HG02973 (cell line): ENCODE measurements at regions not wholly inside any gene's neighbourhood (a gene's known extent, or its start where the extent isn't known, plus 50 kb on each side); places are given as distances from the start of the nearest gene placed in this dataset.

ENCODE experiments used
- ATAC-seq: cut with Tn5 transposase; IDR thresholded peaks from one replicate; pipeline ENCODE4 v1.9.1; 2021; ENCODE audit warnings: moderate library complexity; ENCODE audit not compliant: unreplicated experiment

GRCh38 chr1:58390091-58390490, 156.4 kb downstream of the OMA1 start:
- no peak for ATAC-seq

- no peak for ATAC-seq
Measured at GRCh38 chr1:58380345-58380744, 166.2 kb downstream of the OMA1 start.

- no peak for ATAC-seq
Measured at GRCh38 chr1:58367217-58367616, 179.3 kb downstream of the OMA1 start.

GRCh38 chr1:58365328-58365727, 181.2 kb downstream of the OMA1 start:
- no peak for ATAC-seq

- ATAC-seq = no peak
Measured at GRCh38 chr1:58363585-58363984, 182.9 kb downstream of the OMA1 start.

GRCh38 chr1:58361134-58361533, 185.4 kb downstream of the OMA1 start:
- ATAC-seq = no peak

GRCh38 chr1:58358346-58358745, 188.2 kb downstream of the OMA1 start:
- ATAC-seq = no peak

- no peak for ATAC-seq
Measured at GRCh38 chr1:58356402-58356801, 190.1 kb downstream of the OMA1 start.

GRCh38 chr1:58353168-58353567, 193.4 kb downstream of the OMA1 start:
- no peak for ATAC-seq

- ATAC-seq = no peak
Measured at GRCh38 chr1:58352476-58353092, 193.9 kb downstream of the OMA1 start.

- no peak for ATAC-seq
Measured at GRCh38 chr1:58346036-58346355, 200.5 kb downstream of the OMA1 start.

- no peak for ATAC-seq
Measured at GRCh38 chr1:58345215-58346035, 201.1 kb downstream of the OMA1 start.

GRCh38 chr1:58340185-58340584, 206.3 kb downstream of the OMA1 start:
- no peak for ATAC-seq

- no peak for ATAC-seq
Measured at GRCh38 chr1:58338081-58338480, 208.4 kb downstream of the OMA1 start.

GRCh38 chr1:58333511-58333910, 213.0 kb downstream of the OMA1 start:
- no peak for ATAC-seq

- ATAC-seq = no peak
Measured at GRCh38 chr1:58331156-58331555, 215.4 kb downstream of the OMA1 start.

GRCh38 chr1:58325866-58326265, 220.7 kb downstream of the OMA1 start:
- no peak for ATAC-seq

- no peak for ATAC-seq
Measured at GRCh38 chr1:58324558-58324957, 222.0 kb downstream of the OMA1 start.

GRCh38 chr1:58318157-58319005, 228.1 kb downstream of the OMA1 start:
- ATAC-seq = no peak

- no peak for ATAC-seq
Measured at GRCh38 chr1:58317694-58318093, 228.8 kb downstream of the OMA1 start.

GRCh38 chr1:58317086-58317485, 229.4 kb downstream of the OMA1 start:
- no peak for ATAC-seq

- ATAC-seq = no peak
Measured at GRCh38 chr1:58316141-58316540, 230.4 kb downstream of the OMA1 start.
